HCT116 (cell line): ENCODE measurements at regions not wholly inside any gene's neighbourhood (a gene's known extent, or its start where the extent isn't known, plus 50 kb on each side); places are given as distances from the start of the nearest gene placed in this dataset.

Experiments used
- ATAC-seq: fragments of 200-7000 bp; cut with Tn5 transposase; 2 replicates; pipeline ENCODE4 v1.9.1; 2020; ENCODE audit warnings: mild to moderate bottlenecking, moderate library complexity
- BruUV-seq: library from RNA; stranded (reverse); fragments of 400-500 nt; replicated peaks from 2 replicates; lab custom pipeline; 2021; lab: Mats Ljungman, UMichigan
- CTCF ChIA-PET: fragments of 300-600 bp; sonication (Branson Sonifier 250); formaldehyde crosslinking; loops from one replicate; lab custom pipeline; 2021; ENCODE audit warnings: antibody characterized with exemption; lab: Charles Lee
- POLR2A ChIA-PET: fragments of 300-600, 350-600 bp; sonication (Branson Sonifier 250); formaldehyde crosslinking; loops from one replicate; lab custom pipeline; 2021; ENCODE audit warnings: antibody characterized with exemption; lab: Charles Lee
- RAD21 ChIA-PET, 2 experiments: fragments of 300-600 bp; sonication (Branson Sonifier 250); formaldehyde crosslinking; loops; one replicate each; lab custom pipeline; 2023; ENCODE audit warnings: low total read pairs in 2 of 2; ENCODE audit not compliant: uncharacterized antibody in 2 of 2, unreplicated experiment in 2 of 2, low non-redundant PET in 1 of 2; lab: Charles Lee
- DNase-seq: peaks from one replicate; pipeline ENCODE4 v3.0.0-alpha.2; 2010; ENCODE audit warnings: low read depth, low spot score
- H2AFZ ChIP-seq: fragments of 200-600 bp; shearing (Covaris generic), sonication (generic); 2 replicates; pipeline ENCODE4 v1.6.1; 2017; ENCODE audit warnings: low read depth, mixed run types, mixed read lengths, antibody characterized with exemption, low read length; ENCODE audit not compliant: poor library complexity, severe bottlenecking
- H3K27ac ChIP-seq: 2 replicates; pipeline ENCODE4 v1.5.1; 2012; ENCODE audit warnings: low read depth, low read length
- H3K27me3 ChIP-seq: fragments of 200-600 bp; sonication (generic); 2 replicates; pipeline ENCODE4 v1.6.1; 2016; ENCODE audit warnings: mixed run types, low read length, mixed read lengths; ENCODE audit not compliant: insufficient read depth
- H3K36me3 ChIP-seq, 2 experiments: fragments of 200-500 bp in 1 of 2; fragments of 200-600 bp in 1 of 2; sonication (Bioruptor generic) in 1 of 2; sonication (generic) in 1 of 2; 2 replicates each; pipeline versions ENCODE4 v1.5.1 to v1.6.1; 2014 to 2016; ENCODE audit warnings: low read length in 2 of 2, inconsistent platforms in 1 of 2, mixed read lengths in 1 of 2, mixed run types in 1 of 2; ENCODE audit not compliant: insufficient read depth in 2 of 2, control insufficient read depth in 1 of 2
- H3K4me1 ChIP-seq, 2 experiments: fragments of 200-600 bp in 1 of 2; sonication (generic) in 1 of 2; 2 replicates each; pipeline versions ENCODE4 v1.5.1 to v1.6.1; 2012 to 2017; ENCODE audit warnings: low read length in 2 of 2, inconsistent platforms in 1 of 2, mild to moderate bottlenecking in 1 of 2, mixed read lengths in 1 of 2, mixed run types in 1 of 2, moderate library complexity in 1 of 2; ENCODE audit not compliant: insufficient read depth in 2 of 2, control insufficient read depth in 1 of 2
- H3K4me2 ChIP-seq: fragments of 200-600 bp; sonication (generic); 2 replicates; pipeline ENCODE4 v1.6.1; 2017; ENCODE audit warnings: mixed run types, low read length, mixed read lengths
- H3K4me3 ChIP-seq, 2 experiments: fragments of 200-600 bp in 1 of 2; sonication (generic) in 1 of 2; replicated peaks in 1 of 2; 2 replicates each; pipeline ENCODE4 v1.5.1; 2011 to 2016; ENCODE audit warnings: low read length in 2 of 2, control low read depth in 1 of 2, low read depth in 1 of 2, mild to moderate bottlenecking in 1 of 2, mixed read lengths in 1 of 2, mixed run types in 1 of 2
- H3K79me2 ChIP-seq: fragments of 200-600 bp; sonication (generic); 2 replicates; pipeline ENCODE4 v1.6.1; 2017; ENCODE audit warnings: mild to moderate bottlenecking, mixed run types, low read length, moderate library complexity, mixed read lengths; ENCODE audit not compliant: insufficient read depth
- H3K9ac ChIP-seq: fragments of 200-600 bp; sonication (generic); 2 replicates; pipeline ENCODE4 v1.6.1; 2016; ENCODE audit warnings: low read length, mixed read lengths
- H3K9me2 ChIP-seq: fragments of 200-600 bp; sonication (generic), shearing (Covaris generic); 2 replicates; pipeline ENCODE4 v1.6.1; 2017; ENCODE audit warnings: mixed run types, mild to moderate bottlenecking, moderate library complexity; ENCODE audit not compliant: insufficient read depth
- H3K9me3 ChIP-seq, 2 experiments: fragments of 200-500 bp in 1 of 2; fragments of 200-600 bp in 1 of 2; sonication (Bioruptor generic) in 1 of 2; sonication (generic) in 1 of 2; 2 replicates each; pipeline ENCODE4 v1.6.1; 2014 to 2017; ENCODE audit warnings: low read length in 2 of 2, mixed read lengths in 2 of 2, inconsistent platforms in 1 of 2, low read depth in 1 of 2, mild to moderate bottlenecking in 1 of 2, mixed run types in 1 of 2, moderate library complexity in 1 of 2; ENCODE audit not compliant: control insufficient read depth in 1 of 2, insufficient read depth in 1 of 2
- H4K20me1 ChIP-seq: fragments of 200-600 bp; sonication (generic), shearing (Covaris generic); 2 replicates; pipeline ENCODE4 v1.6.1; 2017; ENCODE audit warnings: mixed run types, mild to moderate bottlenecking, moderate library complexity; ENCODE audit not compliant: insufficient read depth
- ATF3 ChIP-seq: IDR thresholded peaks from 2 replicates; pipeline ENCODE4 v1.6.1; 2012
- CTCF ChIP-seq, 3 experiments: fragments of 200-600 bp in 1 of 3; sonication (generic) in 1 of 3; IDR thresholded peaks in 2 of 3; conservative IDR thresholded peaks in 1 of 3; 2 replicates each; pipeline ENCODE4 v1.5.1; 2012 to 2017; ENCODE audit warnings: low read depth in 2 of 3, low read length in 2 of 3, antibody characterized with exemption in 1 of 3, borderline replicate concordance in 1 of 3, control low read depth in 1 of 3, mild to moderate bottlenecking in 1 of 3, mixed read lengths in 1 of 3, mixed run types in 1 of 3, moderate library complexity in 1 of 3; ENCODE audit not compliant: insufficient read depth in 1 of 3
- EGR1 ChIP-seq: IDR thresholded peaks from 2 replicates; pipeline ENCODE4 v1.6.1; 2012; ENCODE audit warnings: low read depth
- EZH2 ChIP-seq: fragments of 200-600 bp; sonication (generic); IDR thresholded peaks from 2 replicates; pipeline ENCODE4 v1.6.1; 2017; ENCODE audit warnings: antibody characterized with exemption, mixed run types
- EZH2phosphoT487 ChIP-seq: fragments of 200-600 bp; IDR thresholded peaks from 2 replicates; pipeline ENCODE4 v1.6.1; 2018; ENCODE audit warnings: antibody characterized with exemption, borderline replicate concordance
- FOSL1 ChIP-seq: IDR thresholded peaks from 2 replicates; pipeline ENCODE4 v1.6.1; 2012; ENCODE audit warnings: low read depth
- JUND ChIP-seq: IDR thresholded peaks from 2 replicates; pipeline ENCODE4 v1.6.1; 2012
- MAX ChIP-seq: IDR thresholded peaks from 2 replicates; pipeline ENCODE4 v1.6.1; 2012
- RAD21 ChIP-seq: IDR thresholded peaks from 2 replicates; pipeline ENCODE4 v1.6.1; 2012; ENCODE audit warnings: low read depth, mild to moderate bottlenecking
- SRF ChIP-seq: IDR thresholded peaks from 2 replicates; pipeline ENCODE4 v1.6.1; 2012; ENCODE audit warnings: low read depth
- TCF7L2 ChIP-seq: IDR thresholded peaks from 2 replicates; pipeline ENCODE4 v1.7.0; 2011; ENCODE audit warnings: borderline replicate concordance, inconsistent platforms; ENCODE audit not compliant: insufficient read depth, insufficient read length; ENCODE audit errors: extremely low read depth
- YY1 ChIP-seq: IDR thresholded peaks from 2 replicates; pipeline ENCODE4 v1.6.1; 2011; ENCODE audit warnings: low read length, low read depth, moderate library complexity, mild to moderate bottlenecking; ENCODE audit not compliant: insufficient replicate concordance; ENCODE audit errors: extremely low read depth
- intact Hi-C: fragments of 100-400 bp; cut with micrococcal nuclease; formaldehyde crosslinking; loops from 2 replicates; pipeline ENCODE4 v1.10.0; 2022

GRCh38 chr12:22938323-22938722 lies 313.4 kb downstream of the ETNK1 start:
- H2AFZ ChIP-seq = no peak overlapping the region
- no peak overlapping the region for H3K4me2 ChIP-seq
- no peaks in the 10 kb centered on the region for H3K27me3 ChIP-seq
- no peak overlapping the region for H3K27ac ChIP-seq
- ChIA-PET RAD21 (no interaction called here), POLR2A (no interaction called here), CTCF (no interaction called here)
- H3K4me3 ChIP-seq = no peak overlapping the region
- H3K9me2 ChIP-seq = no peaks in the 10 kb centered on the region
- no peak for ATAC-seq
- no TSS peak for BruUV-seq
- no peaks in the 10 kb centered on the region for H3K4me1 ChIP-seq
- no peak overlapping the region for H3K9ac ChIP-seq
- no peak for DNase-seq
- H4K20me1 ChIP-seq = no peaks in the 10 kb centered on the region
- H3K9me3 ChIP-seq = no peaks in the 10 kb centered on the region
- TF ChIP-seq TCF7L2 (no peak), FOSL1 (no peak), YY1 (no peak), ATF3 (no peak), CTCF (IDR thresholded peaks at IDR 0.05 in 2 of 3, conservative IDR thresholded peaks at IDR 0.05 in 1 of 3; ENCODE audit: borderline replicate concordance in 1 of 3, insufficient read depth in 1 of 3, low read depth in 2 of 3, low read length in 2 of 3) (no peak), EZH2 (no peak)
- H3K79me2 ChIP-seq = no peaks in the 10 kb centered on the region
- intact Hi-C loops = no loop called here
- H3K36me3 ChIP-seq = no peaks in the 10 kb centered on the region

GRCh38 chr12:22951206-22951605 lies 326.2 kb downstream of the ETNK1 start:
- Histone ChIP-seq H2AFZ (no peak overlapping the region), H3K4me3 (no peak overlapping the region), H3K36me3 (no peaks in the 10 kb centered on the region), H3K4me2 (no peak overlapping the region)
- TF ChIP-seq CTCF (IDR thresholded peaks at IDR 0.05 in 2 of 3, conservative IDR thresholded peaks at IDR 0.05 in 1 of 3; ENCODE audit: borderline replicate concordance in 1 of 3, insufficient read depth in 1 of 3, low read depth in 2 of 3, low read length in 2 of 3) (no peak), EZH2phosphoT487 (no peak), SRF (no peak), EGR1 (no peak), MAX (no peak), TCF7L2 (no peak), RAD21 (no peak), JUND (no peak), ATF3 (no peak), YY1 (no peak)
- TF ChIP-seq, all 23 proteins: peak for 0
- Histone ChIP-seq H3K9me3 (no peaks in the 10 kb centered on the region), H3K9me2 (no peaks in the 10 kb centered on the region), H3K9ac (no peak overlapping the region), H3K4me1 (no peaks in the 10 kb centered on the region), H3K79me2 (no peaks in the 10 kb centered on the region), H3K27ac (no peak overlapping the region), H4K20me1 (no peaks in the 10 kb centered on the region), H3K27me3 (no peaks in the 10 kb centered on the region; the same call in 1 of the 2 replicates)
- CTCF ChIA-PET = no interaction called here
- no TSS peak for BruUV-seq
- POLR2A ChIA-PET = no interaction called here
- RAD21 ChIA-PET = no interaction called here
- DNase-seq = no peak
- intact Hi-C loops = no loop called here
- ATAC-seq = no peak
